ENCODE measurements at regions not wholly inside any gene's neighbourhood (a gene's known extent, or its start where the extent isn't known, plus 50 kb on each side); places are given as distances from the start of the nearest gene placed in this dataset.

- DNase-seq (ENCODE audit: low read depth), result no peak
- ChIA-PET CTCF (interaction anchor here (1.2 to 2.1 kb wide), 2 partner anchors 10 kb away, joined by 4 to 5 read pairs; no protein-coding TSS in a partner anchor), POLR2A (no interaction called here)
- Histone ChIP-seq H3K4me3 (ENCODE audit: low read depth, low read length) (no peak overlapping the region), H3K36me3 (ENCODE audit: control insufficient read depth, insufficient read depth, low read length) (no peaks in the 10 kb centered on the region), H3K27me3 (ENCODE audit: control insufficient read depth, insufficient read depth, low read length) (no peaks in the 10 kb centered on the region)
- TF ChIP-seq, protein P1, sequence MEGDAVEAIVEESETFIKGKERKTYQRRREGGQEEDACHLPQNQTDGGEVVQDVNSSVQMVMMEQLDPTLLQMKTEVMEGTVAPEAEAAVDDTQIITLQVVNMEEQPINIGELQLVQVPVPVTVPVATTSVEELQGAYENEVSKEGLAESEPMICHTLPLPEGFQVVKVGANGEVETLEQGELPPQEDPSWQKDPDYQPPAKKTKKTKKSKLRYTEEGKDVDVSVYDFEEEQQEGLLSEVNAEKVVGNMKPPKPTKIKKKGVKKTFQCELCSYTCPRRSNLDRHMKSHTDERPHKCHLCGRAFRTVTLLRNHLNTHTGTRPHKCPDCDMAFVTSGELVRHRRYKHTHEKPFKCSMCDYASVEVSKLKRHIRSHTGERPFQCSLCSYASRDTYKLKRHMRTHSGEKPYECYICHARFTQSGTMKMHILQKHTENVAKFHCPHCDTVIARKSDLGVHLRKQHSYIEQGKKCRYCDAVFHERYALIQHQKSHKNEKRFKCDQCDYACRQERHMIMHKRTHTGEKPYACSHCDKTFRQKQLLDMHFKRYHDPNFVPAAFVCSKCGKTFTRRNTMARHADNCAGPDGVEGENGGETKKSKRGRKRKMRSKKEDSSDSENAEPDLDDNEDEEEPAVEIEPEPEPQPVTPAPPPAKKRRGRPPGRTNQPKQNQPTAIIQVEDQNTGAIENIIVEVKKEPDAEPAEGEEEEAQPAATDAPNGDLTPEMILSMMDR (IDR thresholded peaks at IDR 0.05; ENCODE audit: insufficient read depth, low read depth, low read length), result no peak
These were observed 268.8 kb upstream of the SULF2 start for GRCh38 chr20:48054051-48054450.

DNA sequence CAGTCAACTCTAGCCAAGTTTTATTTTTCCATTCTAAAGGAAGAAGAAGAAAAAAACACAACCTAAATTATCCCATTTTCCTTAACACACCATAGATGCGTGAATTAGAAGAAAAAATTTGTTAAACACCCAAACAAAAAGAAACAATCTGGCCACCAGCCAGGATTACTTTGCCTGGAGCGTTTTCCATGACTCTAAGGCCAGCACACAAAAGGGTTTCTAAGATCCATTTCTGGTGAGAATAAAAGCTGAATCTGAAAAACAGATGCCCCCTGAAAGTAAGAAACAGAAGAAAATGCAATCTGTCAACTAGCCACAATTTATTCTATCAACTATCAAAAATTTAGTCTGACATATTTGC is 267.2 kb upstream of the SULF2 start:
- ChIA-PET CTCF (interaction anchor here (0.8 to 1.2 kb wide), 3 partner anchors 10 to 74 kb away, joined by 4 to 5 read pairs (median 4); no protein-coding TSS in a partner anchor), POLR2A (no interaction called here)
- no peaks in the 10 kb centered on the region for H3K36me3 ChIP-seq (ENCODE audit: control insufficient read depth, insufficient read depth, low read length)
- H3K4me3 ChIP-seq (ENCODE audit: low read depth, low read length), result no peak overlapping the region
- no peaks in the 10 kb centered on the region for H3K27me3 ChIP-seq (ENCODE audit: control insufficient read depth, insufficient read depth, low read length)
- peak; percentile 40 for DNase-seq (ENCODE audit: low read depth)
- TF ChIP-seq, protein P1 (IDR thresholded peaks at IDR 0.05; ENCODE audit: insufficient read depth, low read depth, low read length), result no peak

DNA sequence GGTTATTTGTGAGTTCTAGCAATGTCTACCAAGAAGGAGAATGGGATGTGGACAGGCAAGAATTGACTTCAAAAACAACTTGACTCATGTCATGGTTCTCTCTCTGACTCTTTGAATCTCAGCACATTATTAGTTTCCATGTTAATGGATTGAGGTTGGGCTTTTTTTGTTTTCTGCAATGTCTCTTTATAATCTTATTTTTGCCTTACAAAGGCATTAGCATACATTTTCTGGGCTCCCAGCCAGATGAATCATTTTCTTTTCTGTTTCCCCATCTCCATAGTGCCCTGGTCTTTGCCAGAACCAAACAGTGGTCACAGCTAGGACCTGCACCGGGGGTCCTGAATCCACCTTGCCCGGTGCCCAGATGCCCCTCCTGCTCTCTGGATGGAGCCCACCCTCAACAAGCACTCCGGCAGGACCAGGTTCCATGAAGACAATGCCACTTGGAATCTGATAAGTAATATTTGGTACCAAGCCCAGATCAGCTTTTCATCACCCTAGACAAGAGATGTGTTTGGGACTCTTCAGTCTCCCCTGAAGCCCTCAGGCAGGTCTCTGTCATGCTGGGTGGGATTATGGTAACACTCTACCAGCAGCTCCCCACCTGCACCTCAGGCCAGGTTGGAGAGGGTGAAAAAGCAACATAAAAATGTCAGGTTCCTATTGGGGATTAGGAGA is 266.7 kb upstream of the SULF2 start:
- Histone ChIP-seq H3K27me3 (ENCODE audit: control insufficient read depth, insufficient read depth, low read length) (no peaks in the 10 kb centered on the region), H3K36me3 (ENCODE audit: control insufficient read depth, insufficient read depth, low read length) (no peaks in the 10 kb centered on the region), H3K4me3 (ENCODE audit: low read depth, low read length) (no peak overlapping the region)
- DNase-seq (ENCODE audit: low read depth), result peak; percentile 52
- ChIA-PET POLR2A (no interaction called here), CTCF (interaction anchor here (0.8 to 1.2 kb wide), 3 partner anchors 9 to 74 kb away, joined by 4 to 5 read pairs (median 4); no protein-coding TSS in a partner anchor)
- TF ChIP-seq, protein P1 (IDR thresholded peaks at IDR 0.05; ENCODE audit: insufficient read depth, low read depth, low read length), result no peak

DNA sequence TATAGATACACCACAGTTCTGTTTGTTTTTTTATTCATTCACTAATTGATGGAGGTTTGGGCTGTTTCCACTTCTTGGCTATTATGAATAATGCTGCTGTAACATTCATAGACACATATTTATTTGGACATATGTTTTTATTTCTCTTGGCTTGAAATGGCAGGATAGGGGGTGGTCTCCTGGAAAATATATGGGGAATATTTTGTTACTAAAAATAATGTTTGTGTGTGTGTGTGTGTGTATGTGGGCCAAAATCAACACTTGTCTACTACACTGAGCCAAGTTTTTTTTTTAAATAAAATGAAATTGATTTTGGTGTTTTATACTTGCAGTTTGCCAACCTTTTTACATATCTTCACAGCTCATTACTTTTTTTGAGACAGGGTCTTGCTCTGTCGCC is 264.4 kb upstream of the SULF2 start:
- ChIA-PET POLR2A (no interaction called here), CTCF (interaction anchor here (1.0 kb wide), 1 partner anchor 571 kb away, joined by 3 read pairs; no protein-coding TSS in a partner anchor)
- Histone ChIP-seq H3K4me3 (ENCODE audit: low read depth, low read length) (no peak overlapping the region), H3K27me3 (ENCODE audit: control insufficient read depth, insufficient read depth, low read length) (peaks cover 3% of the 10 kb centered on the region; the same call in 1 of the 2 replicates), H3K36me3 (ENCODE audit: control insufficient read depth, insufficient read depth, low read length) (no peaks in the 10 kb centered on the region)
- TF ChIP-seq, protein P1 (IDR thresholded peaks at IDR 0.05; ENCODE audit: insufficient read depth, low read depth, low read length), result no peak
- no peak for DNase-seq (ENCODE audit: low read depth)

- Histone ChIP-seq H3K36me3 (ENCODE audit: control insufficient read depth, insufficient read depth, low read length) (no peaks in the 10 kb centered on the region), H3K27me3 (ENCODE audit: control insufficient read depth, insufficient read depth, low read length) (peaks cover 3% of the 10 kb centered on the region; the same call in 1 of the 2 replicates), H3K4me3 (ENCODE audit: low read depth, low read length) (no peak overlapping the region)
- CTCF ChIA-PET, result no interaction called here
- TF ChIP-seq, protein P1 (IDR thresholded peaks at IDR 0.05; ENCODE audit: insufficient read depth, low read depth, low read length), result no peak
- POLR2A ChIA-PET, result no interaction called here
- no peak for DNase-seq (ENCODE audit: low read depth)
These were observed 263.9 kb upstream of the SULF2 start for GRCh38 chr20:48049171-48049570.
